ENCODE measurements at regions not wholly inside any gene's neighbourhood (a gene's known extent, or its start where the extent isn't known, plus 50 kb on each side); places are given as distances from the start of the nearest gene placed in this dataset.

DNA sequence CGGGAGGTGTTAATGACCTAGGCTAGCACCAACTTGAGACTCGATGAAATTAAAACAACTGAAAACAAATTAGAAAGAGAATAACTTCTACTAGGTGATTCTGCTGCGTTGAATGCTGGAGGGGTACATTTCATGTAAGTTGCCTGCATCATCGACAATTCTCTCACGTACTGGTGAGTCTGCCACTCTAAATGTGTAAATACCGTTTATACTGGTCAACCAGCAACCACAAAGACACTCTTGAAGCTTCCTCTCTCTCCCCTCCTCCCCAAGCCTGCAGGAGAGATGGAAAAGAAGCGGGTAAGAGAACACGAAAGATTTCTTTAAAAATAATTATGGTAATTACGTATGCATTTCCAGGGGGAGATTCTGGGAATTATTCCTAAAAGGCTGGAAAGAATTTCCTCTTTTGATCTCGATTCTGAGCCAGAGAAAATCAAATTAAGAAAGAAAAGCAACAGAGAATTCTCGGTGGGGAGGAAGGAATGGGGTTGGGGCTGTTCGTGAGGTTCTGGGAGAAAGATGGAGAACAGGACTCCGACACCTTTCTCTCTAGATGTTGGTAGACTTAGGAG lies 68.6 kb upstream of the MRTFB start:
- H3K36me3 ChIP-seq (ENCODE audit: control insufficient read depth in 1 of 2, insufficient read depth in 2 of 2, low read length in 2 of 2) = no peaks in the 10 kb centered on the region
- no peak for DNase-seq
- no peaks in the 10 kb centered on the region for H3K79me2 ChIP-seq (ENCODE audit: control insufficient read depth, insufficient read depth, low read length, poor library complexity)
- peak overlapping the region; percentile 52 for H3K4me2 ChIP-seq (ENCODE audit: low read length)
- no peaks in the 10 kb centered on the region for H3K79me1 ChIP-seq (ENCODE audit: low read length)
- H4K8ac ChIP-seq (ENCODE audit: low read depth, low read length) = no peak overlapping the region
- H4K12ac ChIP-seq (ENCODE audit: low read depth, low read length) = no peak overlapping the region
- H3K23ac ChIP-seq (ENCODE audit: low read length) = no peak overlapping the region
- H2AK5ac ChIP-seq (ENCODE audit: low read length) = no peak overlapping the region
- H2BK120ac ChIP-seq (ENCODE audit: insufficient read depth, low read length, poor library complexity) = no peak overlapping the region
- H3K4me3 ChIP-seq (ENCODE audit: low read depth, low read length) = no peak overlapping the region
- no peak overlapping the region for H3K9ac ChIP-seq (ENCODE audit: low read length)
- H2BK12ac ChIP-seq (ENCODE audit: low read length) = no peak overlapping the region
- no peak overlapping the region for H4K91ac ChIP-seq (ENCODE audit: low read depth, low read length)
- no peaks in the 10 kb centered on the region for H3K9me3 ChIP-seq (ENCODE audit: insufficient read depth, low read depth, low read length)
- H3K18ac ChIP-seq (ENCODE audit: low read length) = no peak overlapping the region
- H3K27ac ChIP-seq (ENCODE audit: low read depth, low read length) = no peak overlapping the region
- no CpG with 5 or more reads among the region's 13 CpGs for WGBS (ENCODE audit: extremely low coverage, insufficient coverage, insufficient read length)
- H2BK5ac ChIP-seq (ENCODE audit: low read depth, low read length, poor library complexity) = no peak overlapping the region
- H3K4ac ChIP-seq (ENCODE audit: low read depth, low read length) = no peak overlapping the region
- no peak overlapping the region for H3K14ac ChIP-seq (ENCODE audit: low read length)
- no peaks in the 10 kb centered on the region for H3K27me3 ChIP-seq (ENCODE audit: insufficient read depth, low read length)
- H2AFZ ChIP-seq (ENCODE audit: insufficient read depth, low read length, poor library complexity) = no peak overlapping the region
- H3K4me1 ChIP-seq (ENCODE audit: control insufficient read depth in 1 of 2, insufficient read depth in 2 of 2, low read length in 2 of 2) = peaks cover 6 to 17% of the 10 kb centered on the region in 2 experiments

DNA sequence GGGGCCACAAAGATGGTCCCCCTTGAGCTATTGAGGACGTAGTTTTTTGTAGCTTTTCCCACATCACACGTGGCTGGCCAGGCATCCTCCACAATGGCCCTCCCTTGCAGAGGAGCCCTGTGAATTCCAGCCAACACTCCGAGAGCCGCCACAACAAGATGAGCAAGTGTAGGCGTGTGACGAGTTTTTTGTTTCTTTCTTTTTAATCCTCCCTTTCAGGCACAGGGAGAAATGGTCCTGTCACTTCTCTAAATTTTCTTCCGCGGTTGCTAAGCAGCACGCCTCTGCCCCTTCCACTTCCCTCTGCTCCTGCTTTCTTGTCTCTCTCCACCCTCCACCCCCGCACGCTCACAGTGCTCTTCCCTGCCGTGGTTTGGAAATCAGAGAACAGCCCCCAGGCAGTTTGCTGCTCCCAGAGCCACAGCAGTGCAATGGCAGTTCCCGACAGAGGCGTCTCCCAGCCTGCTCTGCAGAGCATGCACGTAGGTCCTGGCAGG lies 68.0 kb upstream of the MRTFB start:
- Histone ChIP-seq H2BK5ac (ENCODE audit: low read depth, low read length, poor library complexity) (no peak overlapping the region), H3K9me3 (ENCODE audit: insufficient read depth, low read depth, low read length) (no peaks in the 10 kb centered on the region), H3K23ac (ENCODE audit: low read length) (no peak overlapping the region), H3K36me3 (ENCODE audit: control insufficient read depth in 1 of 2, insufficient read depth in 2 of 2, low read length in 2 of 2) (no peaks in the 10 kb centered on the region), H3K4me2 (ENCODE audit: low read length) (peak overlapping the region; percentile 52), H4K91ac (ENCODE audit: low read depth, low read length) (no peak overlapping the region), H3K4ac (ENCODE audit: low read depth, low read length) (no peak overlapping the region), H3K27me3 (ENCODE audit: insufficient read depth, low read length) (no peaks in the 10 kb centered on the region), H3K27ac (ENCODE audit: low read depth, low read length) (no peak overlapping the region), H3K4me3 (ENCODE audit: low read depth, low read length) (no peak overlapping the region), H2AFZ (ENCODE audit: insufficient read depth, low read length, poor library complexity) (peak overlapping the region; percentile 40), H4K12ac (ENCODE audit: low read depth, low read length) (no peak overlapping the region), H4K8ac (ENCODE audit: low read depth, low read length) (peak overlapping the region; percentile 8), H3K79me2 (ENCODE audit: control insufficient read depth, insufficient read depth, low read length, poor library complexity) (no peaks in the 10 kb centered on the region), H2AK5ac (ENCODE audit: low read length) (no peak overlapping the region), H3K18ac (ENCODE audit: low read length) (no peak overlapping the region), H2BK12ac (ENCODE audit: low read length) (no peak overlapping the region), H3K79me1 (ENCODE audit: low read length) (no peaks in the 10 kb centered on the region), H3K4me1 (ENCODE audit: control insufficient read depth in 1 of 2, insufficient read depth in 2 of 2, low read length in 2 of 2) (peaks cover 6 to 17% of the 10 kb centered on the region in 2 experiments), H2BK120ac (ENCODE audit: insufficient read depth, low read length, poor library complexity) (no peak overlapping the region), H3K9ac (ENCODE audit: low read length) (no peak overlapping the region), H3K14ac (ENCODE audit: low read length) (no peak overlapping the region)
- DNase-seq = peak; percentile 44 to 68
- no CpG with 5 or more reads among the region's 15 CpGs for WGBS (ENCODE audit: extremely low coverage, insufficient coverage, insufficient read length)

- no peak overlapping the region for H3K18ac ChIP-seq (ENCODE audit: low read length)
- no CpG with 5 or more reads among the region's 13 CpGs for WGBS (ENCODE audit: extremely low coverage, insufficient coverage, insufficient read length)
- H3K79me1 ChIP-seq (ENCODE audit: low read length) = no peaks in the 10 kb centered on the region
- H3K36me3 ChIP-seq (ENCODE audit: control insufficient read depth in 1 of 2, insufficient read depth in 2 of 2, low read length in 2 of 2) = no peaks in the 10 kb centered on the region
- peaks cover 6 to 17% of the 10 kb centered on the region in 2 experiments for H3K4me1 ChIP-seq (ENCODE audit: control insufficient read depth in 1 of 2, insufficient read depth in 2 of 2, low read length in 2 of 2)
- no peak overlapping the region for H4K12ac ChIP-seq (ENCODE audit: low read depth, low read length)
- no peaks in the 10 kb centered on the region for H3K79me2 ChIP-seq (ENCODE audit: control insufficient read depth, insufficient read depth, low read length, poor library complexity)
- no peak overlapping the region for H4K8ac ChIP-seq (ENCODE audit: low read depth, low read length)
- no peak overlapping the region for H3K14ac ChIP-seq (ENCODE audit: low read length)
- H3K4ac ChIP-seq (ENCODE audit: low read depth, low read length) = no peak overlapping the region
- H2BK12ac ChIP-seq (ENCODE audit: low read length) = no peak overlapping the region
- no peak overlapping the region for H3K23ac ChIP-seq (ENCODE audit: low read length)
- no peaks in the 10 kb centered on the region for H3K27me3 ChIP-seq (ENCODE audit: insufficient read depth, low read length)
- H3K4me2 ChIP-seq (ENCODE audit: low read length) = no peak overlapping the region
- peak overlapping the region; percentile 28 for H2BK120ac ChIP-seq (ENCODE audit: insufficient read depth, low read length, poor library complexity)
- no peak overlapping the region for H2AFZ ChIP-seq (ENCODE audit: insufficient read depth, low read length, poor library complexity)
- no peak overlapping the region for H3K4me3 ChIP-seq (ENCODE audit: low read depth, low read length)
- H3K27ac ChIP-seq (ENCODE audit: low read depth, low read length) = no peak overlapping the region
- no peaks in the 10 kb centered on the region for H3K9me3 ChIP-seq (ENCODE audit: insufficient read depth, low read depth, low read length)
- no peak overlapping the region for H4K91ac ChIP-seq (ENCODE audit: low read depth, low read length)
- H2BK5ac ChIP-seq (ENCODE audit: low read depth, low read length, poor library complexity) = no peak overlapping the region
- DNase-seq = no peak
- H2AK5ac ChIP-seq (ENCODE audit: low read length) = no peak overlapping the region
- H3K9ac ChIP-seq (ENCODE audit: low read length) = no peak overlapping the region
These were observed 66.9 kb upstream of the MRTFB start for GRCh38 chr16:14004031-14004728.

GRCh38 chr16:14004729-14005315 lies 66.3 kb upstream of the MRTFB start:
- Histone ChIP-seq H2AFZ (ENCODE audit: insufficient read depth, low read length, poor library complexity) (no peak overlapping the region), H3K79me1 (ENCODE audit: low read length) (no peaks in the 10 kb centered on the region), H3K23ac (ENCODE audit: low read length) (no peak overlapping the region), H3K79me2 (ENCODE audit: control insufficient read depth, insufficient read depth, low read length, poor library complexity) (no peaks in the 10 kb centered on the region), H4K91ac (ENCODE audit: low read depth, low read length) (no peak overlapping the region), H2BK12ac (ENCODE audit: low read length) (no peak overlapping the region), H3K4me2 (ENCODE audit: low read length) (no peak overlapping the region), H4K12ac (ENCODE audit: low read depth, low read length) (no peak overlapping the region), H2BK5ac (ENCODE audit: low read depth, low read length, poor library complexity) (no peak overlapping the region), H3K4ac (ENCODE audit: low read depth, low read length) (no peak overlapping the region), H4K8ac (ENCODE audit: low read depth, low read length) (no peak overlapping the region), H2BK120ac (ENCODE audit: insufficient read depth, low read length, poor library complexity) (no peak overlapping the region), H3K9ac (ENCODE audit: low read length) (no peak overlapping the region), H3K14ac (ENCODE audit: low read length) (no peak overlapping the region), H3K18ac (ENCODE audit: low read length) (no peak overlapping the region), H3K27me3 (ENCODE audit: insufficient read depth, low read length) (no peaks in the 10 kb centered on the region), H3K36me3 (ENCODE audit: control insufficient read depth in 1 of 2, insufficient read depth in 2 of 2, low read length in 2 of 2) (no peaks in the 10 kb centered on the region), H3K27ac (ENCODE audit: low read depth, low read length) (no peak overlapping the region), H2AK5ac (ENCODE audit: low read length) (no peak overlapping the region), H3K9me3 (ENCODE audit: insufficient read depth, low read depth, low read length) (no peaks in the 10 kb centered on the region), H3K4me1 (ENCODE audit: control insufficient read depth in 1 of 2, insufficient read depth in 2 of 2, low read length in 2 of 2) (peaks cover 6 to 17% of the 10 kb centered on the region in 2 experiments), H3K4me3 (ENCODE audit: low read depth, low read length) (no peak overlapping the region)
- no CpG with 5 or more reads among the region's 2 CpGs for WGBS (ENCODE audit: extremely low coverage, insufficient coverage, insufficient read length)
- DNase-seq = no peak

Measured in trophoblast cell (in vitro differentiated cells and primary cell).